ENCODE measurements at regions not wholly inside any gene's neighbourhood (a gene's known extent, or its start where the extent isn't known, plus 50 kb on each side); places are given as distances from the start of the nearest gene placed in this dataset.

- Histone ChIP-seq H3F3A (ENCODE audit: low read length, unreplicated experiment) (no peaks in the 10 kb centered on the region), H3K9ac (ENCODE audit: low read length) (no peak overlapping the region), H3K79me2 (ENCODE audit: low read length) (no peaks in the 10 kb centered on the region), H3K9me2 (replicated peaks; ENCODE audit: low read length) (no peaks in the 10 kb centered on the region), H3K9me3 (ENCODE audit: low read length) (no peaks in the 10 kb centered on the region), H3K4me3 (ENCODE audit: low read length) (no peak overlapping the region), H3K27me3 (ENCODE audit: low read length) (no peaks in the 10 kb centered on the region), H3K27ac (ENCODE audit: low read length) (no peak overlapping the region), H3K4me1 (ENCODE audit: insufficient read depth, low read length) (no peaks in the 10 kb centered on the region), H2AFZ (ENCODE audit: low read length) (no peak overlapping the region), H3K36me3 (ENCODE audit: low read depth, low read length) (no peaks in the 10 kb centered on the region), H4K20me1 (ENCODE audit: low read length) (no peaks in the 10 kb centered on the region), H3K4me2 (ENCODE audit: low read length) (no peak overlapping the region)
- BruUV-seq (replicated peaks), result no TSS peak
- ATAC-seq (no peak), DNase-seq (no peak)
- no peak for TF ChIP-seq EZH2phosphoT487 (IDR thresholded peaks at IDR 0.05; ENCODE audit: borderline replicate concordance, low read length)
- no peak for TF ChIP-seq EZH2 (IDR thresholded peaks at IDR 0.05; ENCODE audit: low read length, unreplicated experiment)
- no peak for TF ChIP-seq CTCF (conservative IDR thresholded peaks at IDR 0.05; ENCODE audit: low read depth, low read length)
- POLR2A ChIA-PET (ENCODE audit: unreplicated experiment), result no interaction called here
- CTCF ChIA-PET, result no interaction called here
- intact Hi-C loops (cut with micrococcal nuclease), result no loop called here
Observed at GRCh38 chr3:95883801-95884200, 930.6 kb upstream of the EPHA6 start.

- Histone ChIP-seq H4K20me1 (ENCODE audit: low read length) (no peaks in the 10 kb centered on the region), H3K27ac (ENCODE audit: low read length) (no peak overlapping the region), H3K4me3 (ENCODE audit: low read length) (no peak overlapping the region), H3K9me3 (ENCODE audit: low read length) (no peaks in the 10 kb centered on the region), H3K36me3 (ENCODE audit: low read depth, low read length) (no peaks in the 10 kb centered on the region), H3K4me2 (ENCODE audit: low read length) (no peak overlapping the region), H3K79me2 (ENCODE audit: low read length) (no peaks in the 10 kb centered on the region), H2AFZ (ENCODE audit: low read length) (no peak overlapping the region), H3K9me2 (replicated peaks; ENCODE audit: low read length) (no peaks in the 10 kb centered on the region), H3F3A (ENCODE audit: low read length, unreplicated experiment) (no peaks in the 10 kb centered on the region), H3K4me1 (ENCODE audit: insufficient read depth, low read length) (no peaks in the 10 kb centered on the region), H3K27me3 (ENCODE audit: low read length) (no peaks in the 10 kb centered on the region), H3K9ac (ENCODE audit: low read length) (no peak overlapping the region)
- no TSS peak for BruUV-seq (replicated peaks)
- intact Hi-C loops (cut with micrococcal nuclease), result no loop called here
- no peak for ATAC-seq
- CTCF ChIA-PET, result no interaction called here
- DNase-seq, result no peak
- POLR2A ChIA-PET (ENCODE audit: unreplicated experiment), result no interaction called here
- TF ChIP-seq CTCF (conservative IDR thresholded peaks at IDR 0.05; ENCODE audit: low read depth, low read length) (no peak), EZH2phosphoT487 (IDR thresholded peaks at IDR 0.05; ENCODE audit: borderline replicate concordance, low read length) (no peak), EZH2 (IDR thresholded peaks at IDR 0.05; ENCODE audit: low read length, unreplicated experiment) (no peak)
Observed at GRCh38 chr3:95886616-95887015, 927.8 kb upstream of the EPHA6 start.

- POLR2A ChIA-PET (ENCODE audit: unreplicated experiment), result no interaction called here
- TF ChIP-seq CTCF (conservative IDR thresholded peaks at IDR 0.05; ENCODE audit: low read depth, low read length), result no peak
- no peak for TF ChIP-seq EZH2phosphoT487 (IDR thresholded peaks at IDR 0.05; ENCODE audit: borderline replicate concordance, low read length)
- no peak for TF ChIP-seq EZH2 (IDR thresholded peaks at IDR 0.05; ENCODE audit: low read length, unreplicated experiment)
- DNase-seq (no peak), ATAC-seq (no peak)
- Histone ChIP-seq H4K20me1 (ENCODE audit: low read length) (no peaks in the 10 kb centered on the region), H3K4me2 (ENCODE audit: low read length) (no peak overlapping the region), H3K27me3 (ENCODE audit: low read length) (no peaks in the 10 kb centered on the region), H3K9ac (ENCODE audit: low read length) (no peak overlapping the region), H3K4me1 (ENCODE audit: insufficient read depth, low read length) (no peaks in the 10 kb centered on the region), H3F3A (ENCODE audit: low read length, unreplicated experiment) (no peaks in the 10 kb centered on the region), H3K9me2 (replicated peaks; ENCODE audit: low read length) (no peaks in the 10 kb centered on the region), H3K79me2 (ENCODE audit: low read length) (no peaks in the 10 kb centered on the region), H3K36me3 (ENCODE audit: low read depth, low read length) (no peaks in the 10 kb centered on the region), H3K4me3 (ENCODE audit: low read length) (no peak overlapping the region), H3K9me3 (ENCODE audit: low read length) (no peaks in the 10 kb centered on the region), H3K27ac (ENCODE audit: low read length) (no peak overlapping the region), H2AFZ (ENCODE audit: low read length) (no peak overlapping the region)
- CTCF ChIA-PET, result no interaction called here
- intact Hi-C loops (cut with micrococcal nuclease), result no loop called here
- no TSS peak for BruUV-seq (replicated peaks)
Observed at GRCh38 chr3:95887114-95887513, 927.3 kb upstream of the EPHA6 start.

Data from PC-3 (cell line).